ENCODE measurements at regions not wholly inside any gene's neighbourhood (a gene's known extent, or its start where the extent isn't known, plus 50 kb on each side); places are given as distances from the start of the nearest gene placed in this dataset.

DNA sequence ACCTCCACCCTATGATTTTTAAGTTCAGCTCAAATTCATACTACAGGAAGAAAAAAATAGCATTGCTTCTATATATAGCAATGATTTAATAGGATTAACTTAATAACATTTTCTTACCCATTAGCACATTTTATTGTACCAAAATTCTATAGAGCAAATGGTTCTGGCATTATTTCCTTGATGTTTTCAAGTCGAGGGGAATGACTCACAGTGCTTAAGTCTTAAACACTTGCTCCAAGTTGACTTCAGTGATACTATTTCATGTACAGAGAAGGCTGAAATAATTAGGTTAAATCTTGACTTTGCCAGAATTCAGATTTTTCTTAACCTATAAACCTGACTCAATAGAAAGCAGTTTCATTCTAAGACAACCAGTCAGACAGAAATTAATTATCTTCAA lies 1133.8 kb downstream of the SORCS3 start:
- no peak for TF ChIP-seq YY1 (IDR thresholded peaks at IDR 0.05; ENCODE audit: insufficient read depth, insufficient read length)
- TF ChIP-seq SUZ12 (IDR thresholded peaks at IDR 0.05; ENCODE audit: extremely low read depth, insufficient read depth, insufficient read length) = no peak
- TF ChIP-seq ZNF274 (IDR thresholded peaks at IDR 0.05; ENCODE audit: low read depth, low read length) = no peak

Measured in NT2/D1 (cell line).